ENCODE measurements at regions not wholly inside any gene's neighbourhood (a gene's known extent, or its start where the extent isn't known, plus 50 kb on each side); places are given as distances from the start of the nearest gene placed in this dataset.

- DNase-seq (ENCODE audit: low read depth in 4 of 4, low spot score in 3 of 4): no peak
Measured at GRCh38 chr10:88193018-88193417, 329.6 kb downstream of the PTEN start.

- DNase-seq (ENCODE audit: low read depth in 4 of 4, low spot score in 3 of 4): no peak
Measured at GRCh38 chr10:88194041-88194887, 330.8 kb downstream of the PTEN start.

- DNase-seq (ENCODE audit: low read depth in 4 of 4, low spot score in 3 of 4): no peak
Measured at GRCh38 chr10:88194961-88195367, 331.5 kb downstream of the PTEN start.

- DNase-seq (ENCODE audit: low read depth in 4 of 4, low spot score in 3 of 4): peak in 1 of 4 donors; percentile 7
Measured at GRCh38 chr10:88195841-88196240, 332.4 kb downstream of the PTEN start.

GRCh38 chr10:88196291-88196690, 332.9 kb downstream of the PTEN start:
- no peak for DNase-seq (ENCODE audit: low read depth in 4 of 4, low spot score in 3 of 4)

- no peak for DNase-seq (ENCODE audit: low read depth in 4 of 4, low spot score in 3 of 4)
Measured at GRCh38 chr10:88198023-88198422, 334.6 kb downstream of the PTEN start.

DNA sequence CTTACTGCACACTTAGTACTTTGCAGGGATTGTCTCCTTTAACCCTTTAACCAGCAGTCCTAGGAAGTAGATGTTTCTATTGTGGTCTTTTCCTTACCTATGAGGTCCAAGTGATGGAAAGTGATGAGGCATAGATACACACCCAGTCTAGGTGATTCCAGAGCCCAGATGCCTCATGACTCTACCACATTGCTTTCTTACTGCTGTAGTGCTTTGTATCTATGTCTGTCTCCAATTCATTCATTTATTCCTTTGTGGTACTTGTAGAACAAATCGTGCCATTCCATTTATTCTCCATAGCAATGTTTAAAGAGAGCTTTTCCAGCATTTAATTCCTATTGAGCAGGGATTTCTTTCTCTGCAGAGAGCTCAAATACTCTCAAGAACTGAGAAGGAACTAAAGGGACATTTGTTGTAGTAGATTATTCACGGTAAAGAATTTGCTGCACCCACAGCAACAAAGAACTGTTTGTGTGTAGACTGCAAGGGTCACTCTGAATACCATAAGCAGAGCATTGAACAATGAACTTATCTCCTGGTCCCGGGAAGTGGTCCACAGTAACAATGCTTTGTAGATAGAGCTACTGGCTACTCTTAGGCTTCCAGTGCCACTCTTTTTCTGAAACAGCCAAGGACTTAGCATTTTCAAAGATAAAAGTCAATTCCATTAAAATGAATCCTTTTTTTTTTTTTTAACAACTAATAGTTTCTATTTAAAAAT, 337.0 kb downstream of the PTEN start:
- no peak for DNase-seq (ENCODE audit: low read depth in 4 of 4, low spot score in 3 of 4)

- DNase-seq (ENCODE audit: low read depth in 4 of 4, low spot score in 3 of 4): no peak
Measured at GRCh38 chr10:88205842-88206446, 342.5 kb downstream of the PTEN start.

- no peak for DNase-seq (ENCODE audit: low read depth in 4 of 4, low spot score in 3 of 4)
Measured at GRCh38 chr10:88207121-88207546, 343.7 kb downstream of the PTEN start.

GRCh38 chr10:88209231-88209630, 345.8 kb downstream of the PTEN start:
- no peak for DNase-seq (ENCODE audit: low read depth in 4 of 4, low spot score in 3 of 4)

- no peak for DNase-seq (ENCODE audit: low read depth in 4 of 4, low spot score in 3 of 4)
Measured at GRCh38 chr10:88209837-88210561, 346.6 kb downstream of the PTEN start.

DNA sequence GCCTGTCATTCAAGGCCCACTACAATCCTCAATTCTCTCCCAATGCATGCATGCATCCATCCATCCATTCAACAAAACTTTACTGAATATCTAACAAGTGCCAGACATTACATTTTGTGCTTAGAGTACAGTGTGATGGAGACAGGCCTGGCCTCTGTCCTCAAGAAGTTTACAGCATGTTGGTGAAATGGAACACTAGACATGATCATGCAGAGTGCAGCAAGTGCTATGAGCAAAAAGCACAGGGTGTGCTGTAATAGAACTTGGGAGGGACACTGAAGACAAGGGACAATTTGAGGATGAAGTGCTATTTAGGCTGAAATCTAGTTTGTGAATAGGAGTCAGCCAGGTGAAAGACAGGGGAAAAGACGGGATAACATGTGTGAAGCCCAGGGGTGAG, 347.8 kb downstream of the PTEN start:
- no peak for DNase-seq (ENCODE audit: low read depth in 4 of 4, low spot score in 3 of 4)

DNA sequence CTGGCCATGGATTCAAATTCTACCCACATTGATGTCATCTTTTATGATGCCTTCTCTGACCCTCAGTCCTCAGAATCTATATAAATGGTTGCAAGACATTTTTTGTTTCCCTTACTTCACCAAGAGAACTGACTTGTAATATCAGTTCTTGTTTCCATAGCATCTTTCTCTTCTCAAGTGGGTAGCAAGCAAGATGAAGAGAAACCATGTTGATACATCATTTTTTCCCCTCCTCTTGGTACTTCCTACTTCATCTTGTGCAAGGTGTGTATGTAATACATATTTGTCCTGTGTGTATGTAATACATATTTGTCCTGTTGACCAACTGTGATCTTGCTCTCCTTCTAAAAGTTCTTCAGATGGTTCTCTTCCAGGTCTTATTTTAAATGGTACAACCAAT, 348.6 kb downstream of the PTEN start:
- no peak for DNase-seq (ENCODE audit: low read depth in 4 of 4, low spot score in 3 of 4)

GRCh38 chr10:88213065-88213605, 349.7 kb downstream of the PTEN start:
- DNase-seq (ENCODE audit: low read depth in 4 of 4, low spot score in 3 of 4): no peak

DNA sequence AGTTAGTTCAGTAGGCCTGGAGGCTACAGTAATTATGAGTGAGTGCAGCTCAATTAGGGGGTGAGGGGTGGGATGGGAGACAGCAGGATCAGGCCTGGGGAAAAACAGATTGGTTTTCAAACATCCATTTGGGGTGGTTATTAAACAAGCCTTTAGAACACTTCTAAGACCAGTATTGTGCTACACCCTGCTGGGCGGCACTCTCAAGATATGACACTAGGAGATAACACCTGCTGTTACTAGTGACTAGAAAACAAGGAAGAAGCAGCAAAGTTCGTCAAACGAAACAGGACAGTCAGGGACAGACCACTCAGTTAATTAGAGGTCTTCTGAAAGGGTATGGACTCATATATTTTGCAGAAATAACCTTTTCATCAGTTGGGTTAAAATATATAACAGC, 353.6 kb downstream of the PTEN start:
- DNase-seq (ENCODE audit: low read depth in 4 of 4, low spot score in 3 of 4): no peak

DNA sequence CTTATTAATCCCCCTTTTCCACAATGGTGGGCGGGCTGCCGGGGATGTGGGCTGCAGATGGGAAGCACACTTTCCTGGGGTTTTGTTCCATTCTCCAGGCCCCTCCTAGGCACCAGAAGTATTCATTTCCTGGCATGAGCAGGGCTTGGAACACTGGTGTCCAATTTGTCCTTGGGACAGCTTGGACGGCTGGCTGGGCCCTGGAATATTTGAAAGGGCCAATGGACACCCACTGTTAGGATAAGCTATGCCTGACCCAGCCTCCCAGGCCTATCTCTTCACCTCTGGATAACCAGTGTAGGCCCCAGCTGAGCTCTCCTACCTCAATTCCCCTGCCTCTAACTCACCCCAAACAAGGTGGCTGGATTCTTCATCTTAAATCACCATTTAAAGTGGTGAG, 354.9 kb downstream of the PTEN start:
- DNase-seq (ENCODE audit: low read depth in 4 of 4, low spot score in 3 of 4): no peak

- DNase-seq (ENCODE audit: low read depth in 4 of 4, low spot score in 3 of 4): no peak
Measured at GRCh38 chr10:88219753-88220152, 356.3 kb downstream of the PTEN start.

DNA sequence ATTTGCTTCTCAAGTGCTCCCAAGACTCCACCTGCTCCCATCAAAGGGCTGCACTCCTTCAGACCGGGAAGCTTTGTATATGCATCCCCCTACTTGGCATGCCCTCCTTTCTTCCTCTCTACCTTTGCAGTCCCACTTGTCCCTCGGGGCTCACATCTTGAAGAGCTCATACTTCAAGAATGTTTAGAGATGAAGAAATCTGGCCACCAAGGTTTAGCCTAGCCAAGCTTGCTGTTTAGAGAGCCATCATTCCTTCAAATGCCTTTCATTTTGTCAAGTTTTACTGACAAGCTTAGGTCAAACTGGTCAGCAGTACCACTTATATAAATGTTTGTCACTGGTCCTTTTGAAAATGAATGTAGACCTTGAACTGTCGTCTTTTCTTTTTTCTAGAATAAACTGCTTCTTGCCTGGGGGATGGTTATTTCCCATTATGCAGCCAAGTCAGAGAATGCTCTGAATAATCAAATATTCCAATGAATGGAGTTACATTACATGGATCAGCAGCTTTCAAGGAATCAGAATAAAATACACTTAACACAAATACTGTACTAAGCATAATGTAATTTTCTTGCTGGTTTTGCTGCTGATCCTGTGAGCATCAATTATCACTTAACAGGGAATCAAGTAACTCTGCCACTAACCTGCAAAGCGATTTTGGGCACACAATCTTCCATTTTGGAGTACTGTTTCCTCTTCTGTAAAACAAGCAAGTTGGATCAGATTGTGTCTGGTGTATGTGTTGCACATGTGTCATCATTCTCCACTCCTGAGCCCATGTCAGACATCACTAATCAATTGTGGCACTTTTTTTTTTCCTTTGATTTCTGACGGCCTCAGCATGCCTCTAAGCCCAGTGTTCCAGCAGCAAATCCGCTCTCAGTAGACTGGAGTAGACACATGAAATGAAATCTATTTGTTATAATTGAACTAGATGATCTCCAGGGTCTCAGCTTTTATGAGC, 357.9 kb downstream of the PTEN start:
- DNase-seq (ENCODE audit: low read depth in 4 of 4, low spot score in 3 of 4): no peak

- DNase-seq (ENCODE audit: low read depth in 4 of 4, low spot score in 3 of 4): no peak
Measured at GRCh38 chr10:88222881-88223280, 359.5 kb downstream of the PTEN start.

Data from left renal pelvis (tissue), 4 donors.